NT2/D1 (cell line): ENCODE measurements at regions not wholly inside any gene's neighbourhood (a gene's known extent, or its start where the extent isn't known, plus 50 kb on each side); places are given as distances from the start of the nearest gene placed in this dataset.

ENCODE experiments used
- SUZ12 ChIP-seq: IDR thresholded peaks from 2 replicates; pipeline ENCODE4 v1.6.1; 2011; ENCODE audit not compliant: insufficient read length, insufficient read depth; ENCODE audit errors: extremely low read depth
- YY1 ChIP-seq: IDR thresholded peaks from 2 replicates; pipeline ENCODE4 v1.6.1; 2011; ENCODE audit not compliant: insufficient read length, insufficient read depth
- ZNF274 ChIP-seq: IDR thresholded peaks from 2 replicates; pipeline ENCODE4 v1.6.1; 2011; ENCODE audit warnings: mild to moderate bottlenecking, low read depth, low read length

GRCh38 chr16:72311426-72311825 lies 139.5 kb upstream of the PMFBP1 start:
- TF ChIP-seq ZNF274 (no peak), SUZ12 (no peak), YY1 (no peak)
